ENCODE measurements at regions not wholly inside any gene's neighbourhood (a gene's known extent, or its start where the extent isn't known, plus 50 kb on each side); places are given as distances from the start of the nearest gene placed in this dataset.

DNA sequence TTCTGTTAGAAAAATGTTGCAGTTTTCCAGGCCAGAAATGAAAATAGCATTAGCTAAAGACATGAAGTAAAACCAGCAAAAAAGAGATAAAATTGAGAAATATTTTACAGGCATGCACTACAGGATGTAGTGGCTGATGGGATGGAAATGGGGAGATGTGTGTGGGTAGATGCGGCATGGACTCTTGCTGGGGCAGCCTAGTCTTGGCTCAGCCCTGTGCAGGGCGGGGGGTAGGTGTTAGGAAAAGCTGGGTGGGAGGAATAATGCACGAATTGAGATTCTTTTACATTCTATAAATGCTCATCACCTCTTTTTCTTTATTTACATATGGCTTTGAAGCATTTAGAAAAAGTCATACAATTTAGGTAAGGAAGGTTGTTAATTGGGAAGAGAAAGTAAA is 334.2 kb downstream of the NUP35 start:
- Histone ChIP-seq H3K4me2 (no peak overlapping the region), H3K79me2 (replicated peaks; ENCODE audit: insufficient read depth) (no peaks in the 10 kb centered on the region), H4K20me1 (replicated peaks; ENCODE audit: insufficient read depth) (no peaks in the 10 kb centered on the region), H3F3A (replicated peaks; ENCODE audit: low read depth) (no peaks in the 10 kb centered on the region), H3K36me3 (ENCODE audit: insufficient read depth) (no peaks in the 10 kb centered on the region), H3K9me2 (ENCODE audit: insufficient read depth) (peaks cover 3% of the 10 kb centered on the region; the same call in 1 of the 2 replicates), H3K27me3 (ENCODE audit: insufficient read depth) (no peaks in the 10 kb centered on the region), H3K4me3 (no peak overlapping the region), H3K4me1 (ENCODE audit: insufficient read depth) (no peaks in the 10 kb centered on the region), H3K27ac (ENCODE audit: low read depth) (no peak overlapping the region), H2AFZ (no peak overlapping the region)
- H3K36me3 Mint-ChIP-seq (ENCODE audit: low read depth): peaks cover 5% of the 10 kb centered on the region; the same call in 2 of the 3 replicates
- no peaks in the 10 kb centered on the region for H3K27me3 Mint-ChIP-seq (ENCODE audit: insufficient read depth, low read depth, poor library complexity)
- H3K4me3 Mint-ChIP-seq: no peak overlapping the region
- TF ChIP-seq, protein P1, sequence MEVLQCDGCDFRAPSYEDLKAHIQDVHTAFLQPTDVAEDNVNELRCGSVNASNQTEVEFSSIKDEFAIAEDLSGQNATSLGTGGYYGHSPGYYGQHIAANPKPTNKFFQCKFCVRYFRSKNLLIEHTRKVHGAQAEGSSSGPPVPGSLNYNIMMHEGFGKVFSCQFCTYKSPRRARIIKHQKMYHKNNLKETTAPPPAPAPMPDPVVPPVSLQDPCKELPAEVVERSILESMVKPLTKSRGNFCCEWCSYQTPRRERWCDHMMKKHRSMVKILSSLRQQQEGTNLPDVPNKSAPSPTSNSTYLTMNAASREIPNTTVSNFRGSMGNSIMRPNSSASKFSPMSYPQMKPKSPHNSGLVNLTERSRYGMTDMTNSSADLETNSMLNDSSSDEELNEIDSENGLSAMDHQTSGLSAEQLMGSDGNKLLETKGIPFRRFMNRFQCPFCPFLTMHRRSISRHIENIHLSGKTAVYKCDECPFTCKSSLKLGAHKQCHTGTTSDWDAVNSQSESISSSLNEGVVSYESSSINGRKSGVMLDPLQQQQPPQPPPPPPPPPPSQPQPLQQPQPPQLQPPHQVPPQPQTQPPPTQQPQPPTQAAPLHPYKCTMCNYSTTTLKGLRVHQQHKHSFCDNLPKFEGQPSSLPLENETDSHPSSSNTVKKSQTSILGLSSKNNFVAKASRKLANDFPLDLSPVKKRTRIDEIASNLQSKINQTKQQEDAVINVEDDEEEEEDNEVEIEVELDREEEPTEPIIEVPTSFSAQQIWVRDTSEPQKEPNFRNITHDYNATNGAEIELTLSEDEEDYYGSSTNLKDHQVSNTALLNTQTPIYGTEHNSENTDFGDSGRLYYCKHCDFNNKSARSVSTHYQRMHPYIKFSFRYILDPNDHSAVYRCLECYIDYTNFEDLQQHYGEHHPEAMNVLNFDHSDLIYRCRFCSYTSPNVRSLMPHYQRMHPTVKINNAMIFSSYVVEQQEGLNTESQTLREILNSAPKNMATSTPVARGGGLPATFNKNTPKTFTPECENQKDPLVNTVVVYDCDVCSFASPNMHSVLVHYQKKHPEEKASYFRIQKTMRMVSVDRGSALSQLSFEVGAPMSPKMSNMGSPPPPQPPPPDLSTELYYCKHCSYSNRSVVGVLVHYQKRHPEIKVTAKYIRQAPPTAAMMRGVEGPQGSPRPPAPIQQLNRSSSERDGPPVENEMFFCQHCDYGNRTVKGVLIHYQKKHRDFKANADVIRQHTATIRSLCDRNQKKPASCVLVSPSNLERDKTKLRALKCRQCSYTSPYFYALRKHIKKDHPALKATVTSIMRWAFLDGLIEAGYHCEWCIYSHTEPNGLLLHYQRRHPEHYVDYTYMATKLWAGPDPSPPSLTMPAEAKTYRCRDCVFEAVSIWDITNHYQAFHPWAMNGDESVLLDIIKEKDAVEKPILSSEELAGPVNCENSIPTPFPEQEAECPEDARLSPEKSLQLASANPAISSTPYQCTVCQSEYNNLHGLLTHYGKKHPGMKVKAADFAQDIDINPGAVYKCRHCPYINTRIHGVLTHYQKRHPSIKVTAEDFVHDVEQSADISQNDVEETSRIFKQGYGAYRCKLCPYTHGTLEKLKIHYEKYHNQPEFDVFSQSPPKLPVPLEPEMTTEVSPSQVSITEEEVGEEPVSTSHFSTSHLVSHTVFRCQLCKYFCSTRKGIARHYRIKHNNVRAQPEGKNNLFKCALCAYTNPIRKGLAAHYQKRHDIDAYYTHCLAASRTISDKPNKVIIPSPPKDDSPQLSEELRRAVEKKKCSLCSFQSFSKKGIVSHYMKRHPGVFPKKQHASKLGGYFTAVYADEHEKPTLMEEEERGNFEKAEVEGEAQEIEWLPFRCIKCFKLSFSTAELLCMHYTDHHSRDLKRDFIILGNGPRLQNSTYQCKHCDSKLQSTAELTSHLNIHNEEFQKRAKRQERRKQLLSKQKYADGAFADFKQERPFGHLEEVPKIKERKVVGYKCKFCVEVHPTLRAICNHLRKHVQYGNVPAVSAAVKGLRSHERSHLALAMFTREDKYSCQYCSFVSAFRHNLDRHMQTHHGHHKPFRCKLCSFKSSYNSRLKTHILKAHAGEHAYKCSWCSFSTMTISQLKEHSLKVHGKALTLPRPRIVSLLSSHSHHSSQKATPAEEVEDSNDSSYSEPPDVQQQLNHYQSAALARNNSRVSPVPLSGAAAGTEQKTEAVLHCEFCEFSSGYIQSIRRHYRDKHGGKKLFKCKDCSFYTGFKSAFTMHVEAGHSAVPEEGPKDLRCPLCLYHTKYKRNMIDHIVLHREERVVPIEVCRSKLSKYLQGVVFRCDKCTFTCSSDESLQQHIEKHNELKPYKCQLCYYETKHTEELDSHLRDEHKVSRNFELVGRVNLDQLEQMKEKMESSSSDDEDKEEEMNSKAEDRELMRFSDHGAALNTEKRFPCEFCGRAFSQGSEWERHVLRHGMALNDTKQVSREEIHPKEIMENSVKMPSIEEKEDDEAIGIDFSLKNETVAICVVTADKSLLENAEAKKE (CRISPR knock-in tag; IDR thresholded peaks at IDR 0.05): no peak
- no peak for TF ChIP-seq ZNF114 (CRISPR knock-in tag; IDR thresholded peaks at IDR 0.05)
- no peak for TF ChIP-seq STAT1 (IDR thresholded peaks at IDR 0.05; ENCODE audit: unreplicated experiment)
- no peak for TF ChIP-seq ZNF331 (CRISPR knock-in tag; IDR thresholded peaks at IDR 0.05; ENCODE audit: low read depth)
- TF ChIP-seq EZH2 (IDR thresholded peaks at IDR 0.05; ENCODE audit: low read depth, unreplicated experiment): no peak
- no peak for TF ChIP-seq POLR2AphosphoS5 (IDR thresholded peaks at IDR 0.05; ENCODE audit: low read depth)
- TF ChIP-seq NANOG (IDR thresholded peaks at IDR 0.05; ENCODE audit: borderline replicate concordance): no peak
- TF ChIP-seq EZH2phosphoT487 (IDR thresholded peaks at IDR 0.05; ENCODE audit: unreplicated experiment): no peak
- TF ChIP-seq JUNB (IDR thresholded peaks at IDR 0.05; ENCODE audit: unreplicated experiment): no peak
- H3K27ac Mint-ChIP-seq: no peak overlapping the region
- H3K9me3 Mint-ChIP-seq: peaks cover 9% of the 10 kb centered on the region
- no peak for ATAC-seq
- H3K4me1 Mint-ChIP-seq: peaks cover 3% of the 10 kb centered on the region; the same call in 2 of the 3 replicates
- DNase-seq (ENCODE audit: low spot score): no peak

All from GM23338 (cell line).